Bronchial epithelial cell (primary cell): ENCODE measurements at regions not wholly inside any gene's neighbourhood (a gene's known extent, or its start where the extent isn't known, plus 50 kb on each side); places are given as distances from the start of the nearest gene placed in this dataset.

Source experiments
- DNase-seq: peaks from one replicate; pipeline ENCODE4 v3.0.0-alpha.2; 2010; ENCODE audit warnings: low read depth
- FAIRE-seq: peaks from 2 replicates; lab custom pipeline; 2011; peaks lifted over from hg19 to GRCh38; lab: Jason Lieb, UNC
- H3K27me3 ChIP-seq: 2 replicates; pipeline ENCODE4 v1.5.1; 2011; ENCODE audit warnings: low read length; ENCODE audit not compliant: control insufficient read depth, insufficient read depth
- H3K36me3 ChIP-seq: 2 replicates; pipeline ENCODE4 v1.5.1; 2011; ENCODE audit warnings: low read length; ENCODE audit not compliant: control insufficient read depth, insufficient read depth
- H3K4me3 ChIP-seq: 2 replicates; pipeline ENCODE4 v1.5.1; 2011; ENCODE audit warnings: mild to moderate bottlenecking, low read depth, low read length, control low read depth
- TF ChIP-seq, protein P1 (sequence below): IDR thresholded peaks from 2 replicates; pipeline ENCODE4 v1.5.1; 2011; ENCODE audit warnings: mild to moderate bottlenecking, moderate library complexity, low read length, control low read depth, inconsistent platforms; ENCODE audit not compliant: insufficient read depth, severe bottlenecking

DNA sequence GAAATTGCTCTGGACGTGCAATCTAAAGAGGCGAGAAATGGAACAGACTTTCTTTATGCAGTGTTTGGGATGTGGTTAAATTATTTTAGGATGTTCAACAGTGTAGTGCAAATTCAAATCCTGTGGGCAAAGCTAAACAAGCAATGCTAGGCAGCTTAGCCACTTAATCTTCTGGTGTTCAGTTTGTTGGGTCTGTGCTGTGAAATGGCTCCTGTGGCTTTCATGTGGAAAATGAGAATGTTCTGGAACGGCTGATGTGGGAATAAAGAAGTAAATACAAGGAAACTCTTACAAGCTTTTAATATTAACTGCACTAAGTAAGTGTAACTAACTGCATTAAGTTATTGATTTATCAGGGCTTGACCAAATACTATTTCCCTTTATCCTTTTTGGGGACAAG, 766.6 kb downstream of the ADGRL2 start:
- FAIRE-seq (no peak), DNase-seq (no peak)
- TF ChIP-seq, protein P1, sequence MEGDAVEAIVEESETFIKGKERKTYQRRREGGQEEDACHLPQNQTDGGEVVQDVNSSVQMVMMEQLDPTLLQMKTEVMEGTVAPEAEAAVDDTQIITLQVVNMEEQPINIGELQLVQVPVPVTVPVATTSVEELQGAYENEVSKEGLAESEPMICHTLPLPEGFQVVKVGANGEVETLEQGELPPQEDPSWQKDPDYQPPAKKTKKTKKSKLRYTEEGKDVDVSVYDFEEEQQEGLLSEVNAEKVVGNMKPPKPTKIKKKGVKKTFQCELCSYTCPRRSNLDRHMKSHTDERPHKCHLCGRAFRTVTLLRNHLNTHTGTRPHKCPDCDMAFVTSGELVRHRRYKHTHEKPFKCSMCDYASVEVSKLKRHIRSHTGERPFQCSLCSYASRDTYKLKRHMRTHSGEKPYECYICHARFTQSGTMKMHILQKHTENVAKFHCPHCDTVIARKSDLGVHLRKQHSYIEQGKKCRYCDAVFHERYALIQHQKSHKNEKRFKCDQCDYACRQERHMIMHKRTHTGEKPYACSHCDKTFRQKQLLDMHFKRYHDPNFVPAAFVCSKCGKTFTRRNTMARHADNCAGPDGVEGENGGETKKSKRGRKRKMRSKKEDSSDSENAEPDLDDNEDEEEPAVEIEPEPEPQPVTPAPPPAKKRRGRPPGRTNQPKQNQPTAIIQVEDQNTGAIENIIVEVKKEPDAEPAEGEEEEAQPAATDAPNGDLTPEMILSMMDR, result no peak
- no peak overlapping the region for H3K4me3 ChIP-seq
- no peaks in the 10 kb centered on the region for H3K27me3 ChIP-seq
- no peaks in the 10 kb centered on the region for H3K36me3 ChIP-seq

- TF ChIP-seq, protein P1, result no peak
- DNase-seq, result peak; percentile 86
- Histone ChIP-seq H3K27me3 (no peaks in the 10 kb centered on the region), H3K36me3 (no peaks in the 10 kb centered on the region), H3K4me3 (no peak overlapping the region)
- no peak for FAIRE-seq
Observed at GRCh38 chr1:82565546-82565945, 764.8 kb downstream of the ADGRL2 start.

DNA sequence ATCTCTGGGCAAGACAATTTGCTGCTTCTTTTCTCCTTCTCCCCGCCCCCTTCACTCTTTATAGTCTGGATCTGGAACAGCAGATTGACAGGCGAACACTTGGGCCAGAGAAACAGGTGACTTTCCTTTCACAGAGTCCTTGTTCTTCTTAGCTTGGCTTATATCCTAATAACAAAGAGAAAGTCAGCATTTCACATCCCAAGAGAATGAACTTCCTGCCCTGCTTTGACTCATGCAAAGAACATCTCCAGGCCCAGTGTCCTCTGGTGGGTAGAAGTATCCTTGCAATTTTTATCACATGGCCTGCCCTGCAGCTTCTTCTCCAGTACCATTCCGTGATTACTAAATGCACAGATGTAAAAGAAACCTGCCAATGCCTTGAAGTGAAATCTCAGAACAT, 764.4 kb downstream of the ADGRL2 start:
- Histone ChIP-seq H3K27me3 (no peaks in the 10 kb centered on the region), H3K4me3 (no peak overlapping the region), H3K36me3 (no peaks in the 10 kb centered on the region)
- peak; percentile 71 for DNase-seq
- TF ChIP-seq, protein P1, result peak; percentile 17
- peak; percentile 55 for FAIRE-seq

DNA sequence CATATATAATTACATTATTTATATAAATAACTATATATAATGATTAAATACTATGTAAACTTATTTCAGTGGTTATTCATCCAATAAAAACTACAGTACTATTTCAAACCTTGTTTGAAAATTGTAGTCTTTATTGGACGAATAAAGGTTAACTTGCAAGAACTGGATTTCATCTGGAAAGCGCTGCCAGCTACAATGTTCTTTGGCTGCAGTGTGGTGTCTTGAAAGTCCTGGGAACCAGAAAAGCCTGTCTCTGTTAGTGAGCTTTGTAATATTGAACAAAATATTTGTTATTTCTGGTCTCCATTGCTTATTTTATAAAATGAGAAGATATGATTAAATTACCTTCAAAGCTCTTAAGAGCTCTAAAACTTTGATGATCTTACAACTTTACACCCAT, 763.6 kb downstream of the ADGRL2 start:
- H3K36me3 ChIP-seq, result no peaks in the 10 kb centered on the region
- H3K4me3 ChIP-seq, result no peak overlapping the region
- no peaks in the 10 kb centered on the region for H3K27me3 ChIP-seq
- TF ChIP-seq, protein P1, result no peak
- FAIRE-seq (no peak), DNase-seq (no peak)

DNA sequence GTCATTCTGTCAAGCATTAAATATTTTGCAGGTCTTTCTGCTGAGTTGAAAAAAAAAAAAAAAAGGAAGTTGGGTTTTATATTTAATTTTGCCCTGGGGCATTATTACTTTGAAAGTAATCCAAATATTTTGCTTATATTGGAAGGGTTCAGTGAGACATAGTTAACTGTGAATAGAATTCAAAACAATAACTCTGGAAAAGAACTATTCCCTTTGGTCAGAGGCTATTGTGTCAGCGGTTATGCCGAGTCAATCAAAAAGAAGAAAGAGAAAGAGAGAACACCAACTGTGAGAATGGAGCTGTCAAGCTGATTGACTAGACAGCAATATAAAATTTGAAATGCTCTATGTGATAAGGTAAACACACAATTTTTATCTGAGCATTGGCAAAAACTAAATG, 761.7 kb downstream of the ADGRL2 start:
- H3K36me3 ChIP-seq, result no peaks in the 10 kb centered on the region
- no peak for DNase-seq
- FAIRE-seq, result no peak
- no peak overlapping the region for H3K4me3 ChIP-seq
- TF ChIP-seq, protein P1, result no peak
- no peaks in the 10 kb centered on the region for H3K27me3 ChIP-seq

GRCh38 chr1:82560566-82560965, 759.8 kb downstream of the ADGRL2 start:
- peak; percentile 49 for DNase-seq
- TF ChIP-seq, protein P1, result no peak
- FAIRE-seq, result no peak
- H3K4me3 ChIP-seq, result no peak overlapping the region
- H3K36me3 ChIP-seq, result no peaks in the 10 kb centered on the region
- no peaks in the 10 kb centered on the region for H3K27me3 ChIP-seq
